PFSK-1 (cell line): ENCODE measurements at regions not wholly inside any gene's neighbourhood (a gene's known extent, or its start where the extent isn't known, plus 50 kb on each side); places are given as distances from the start of the nearest gene placed in this dataset.

Source experiments
- FOXP2 ChIP-seq: optimal IDR thresholded peaks from 2 replicates; pipeline ENCODE3; 2011; ENCODE audit warnings: borderline replicate concordance, control low read depth, inconsistent platforms; ENCODE audit not compliant: insufficient read depth; ENCODE audit errors: extremely low read length, extremely low read depth
- POLR2AphosphoS5 ChIP-seq: IDR thresholded peaks from 2 replicates; pipeline ENCODE4 v1.6.1; 2012; ENCODE audit warnings: low read depth, mild to moderate bottlenecking, control low read depth, low read length, moderate library complexity
- SIN3A ChIP-seq: IDR thresholded peaks from 2 replicates; pipeline ENCODE4 v1.6.1; 2012; ENCODE audit warnings: mild to moderate bottlenecking, low read length, moderate library complexity, borderline replicate concordance; ENCODE audit not compliant: insufficient read depth
- TAF1 ChIP-seq: IDR thresholded peaks from 2 replicates; pipeline ENCODE4 v1.6.1; 2012; ENCODE audit warnings: low read length, control low read depth, borderline replicate concordance; ENCODE audit not compliant: insufficient read depth
- TF ChIP-seq, protein P1 (sequence below), 2 experiments: IDR thresholded peaks; 2 replicates each; pipeline versions ENCODE4 v1.6.1 to v1.8.0; 2011 to 2012; ENCODE audit warnings: low read depth in 2 of 2, low read length in 2 of 2, control low read depth in 1 of 2, inconsistent platforms in 1 of 2, mild to moderate bottlenecking in 1 of 2, moderate library complexity in 1 of 2; ENCODE audit not compliant: insufficient read depth in 1 of 2

DNA sequence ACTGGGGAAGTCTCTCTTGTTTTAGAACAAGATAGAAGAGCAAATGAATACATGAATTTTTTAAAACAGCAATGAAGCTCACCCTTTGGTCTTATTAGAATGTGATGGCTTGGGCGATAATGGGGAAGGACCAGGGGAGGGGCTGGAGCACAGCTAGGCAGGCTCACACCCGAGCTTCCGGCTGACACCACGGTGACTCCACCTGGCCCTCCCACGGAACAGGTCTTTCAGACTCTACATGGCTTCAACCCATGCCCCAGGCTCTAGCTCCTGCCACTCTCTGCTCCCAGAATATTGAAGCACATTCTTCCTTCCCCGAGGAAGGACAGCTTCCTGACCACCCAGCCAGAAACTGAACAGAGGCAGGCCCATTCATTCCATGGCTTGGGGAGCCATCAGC, 127.5 kb upstream of the AGAP1 start:
- TF ChIP-seq TAF1 = no peak
- no peak for TF ChIP-seq FOXP2
- TF ChIP-seq SIN3A = no peak
- TF ChIP-seq, protein P1, sequence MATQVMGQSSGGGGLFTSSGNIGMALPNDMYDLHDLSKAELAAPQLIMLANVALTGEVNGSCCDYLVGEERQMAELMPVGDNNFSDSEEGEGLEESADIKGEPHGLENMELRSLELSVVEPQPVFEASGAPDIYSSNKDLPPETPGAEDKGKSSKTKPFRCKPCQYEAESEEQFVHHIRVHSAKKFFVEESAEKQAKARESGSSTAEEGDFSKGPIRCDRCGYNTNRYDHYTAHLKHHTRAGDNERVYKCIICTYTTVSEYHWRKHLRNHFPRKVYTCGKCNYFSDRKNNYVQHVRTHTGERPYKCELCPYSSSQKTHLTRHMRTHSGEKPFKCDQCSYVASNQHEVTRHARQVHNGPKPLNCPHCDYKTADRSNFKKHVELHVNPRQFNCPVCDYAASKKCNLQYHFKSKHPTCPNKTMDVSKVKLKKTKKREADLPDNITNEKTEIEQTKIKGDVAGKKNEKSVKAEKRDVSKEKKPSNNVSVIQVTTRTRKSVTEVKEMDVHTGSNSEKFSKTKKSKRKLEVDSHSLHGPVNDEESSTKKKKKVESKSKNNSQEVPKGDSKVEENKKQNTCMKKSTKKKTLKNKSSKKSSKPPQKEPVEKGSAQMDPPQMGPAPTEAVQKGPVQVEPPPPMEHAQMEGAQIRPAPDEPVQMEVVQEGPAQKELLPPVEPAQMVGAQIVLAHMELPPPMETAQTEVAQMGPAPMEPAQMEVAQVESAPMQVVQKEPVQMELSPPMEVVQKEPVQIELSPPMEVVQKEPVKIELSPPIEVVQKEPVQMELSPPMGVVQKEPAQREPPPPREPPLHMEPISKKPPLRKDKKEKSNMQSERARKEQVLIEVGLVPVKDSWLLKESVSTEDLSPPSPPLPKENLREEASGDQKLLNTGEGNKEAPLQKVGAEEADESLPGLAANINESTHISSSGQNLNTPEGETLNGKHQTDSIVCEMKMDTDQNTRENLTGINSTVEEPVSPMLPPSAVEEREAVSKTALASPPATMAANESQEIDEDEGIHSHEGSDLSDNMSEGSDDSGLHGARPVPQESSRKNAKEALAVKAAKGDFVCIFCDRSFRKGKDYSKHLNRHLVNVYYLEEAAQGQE (IDR thresholded peaks at IDR 0.05; ENCODE audit: insufficient read depth in 1 of 2, low read depth in 2 of 2, low read length in 2 of 2) = no peak
- no peak for TF ChIP-seq POLR2AphosphoS5

DNA sequence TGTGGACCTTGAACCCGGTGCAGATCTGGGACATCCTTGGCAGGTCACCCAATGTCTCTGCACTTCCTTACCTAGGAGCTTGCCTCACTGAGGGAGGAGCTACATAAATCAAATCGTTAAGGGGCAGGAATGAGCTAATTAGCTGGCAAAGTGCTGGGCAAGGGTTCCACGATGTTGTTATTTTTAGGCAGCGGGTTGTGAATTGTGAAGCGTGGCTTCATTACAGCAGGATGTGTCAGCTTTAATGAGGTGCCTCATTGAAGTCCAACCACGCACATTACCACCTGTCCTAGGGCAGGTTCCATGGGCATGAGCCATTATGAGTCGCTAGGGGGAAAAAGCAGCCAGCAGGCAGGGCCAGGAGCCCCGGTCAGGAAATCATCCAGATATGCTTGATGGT, 127.0 kb upstream of the AGAP1 start:
- TF ChIP-seq TAF1 (no peak), SIN3A (no peak), POLR2AphosphoS5 (no peak), FOXP2 (no peak)
- TF ChIP-seq, protein P1 (IDR thresholded peaks at IDR 0.05; ENCODE audit: insufficient read depth in 1 of 2, low read depth in 2 of 2, low read length in 2 of 2) = no peak

DNA sequence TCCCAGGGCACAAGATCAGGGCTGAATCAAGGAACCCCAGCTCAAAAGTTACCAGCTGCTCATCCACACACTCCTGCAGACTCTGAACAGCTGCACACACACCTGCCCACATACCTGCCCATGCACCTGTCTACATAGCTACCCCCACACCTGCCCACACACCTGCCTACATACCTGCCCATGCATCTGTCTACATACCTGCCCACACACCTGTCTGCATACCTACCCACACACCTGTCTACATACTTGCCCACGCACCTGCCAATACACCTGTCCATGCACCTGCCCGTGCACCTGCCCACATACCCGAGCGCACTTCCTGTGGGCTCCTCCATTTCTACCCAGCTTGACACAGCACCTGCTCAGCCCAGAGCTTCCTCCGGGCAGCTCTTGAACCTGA, 122.8 kb upstream of the AGAP1 start:
- TF ChIP-seq, protein P1 (IDR thresholded peaks at IDR 0.05; ENCODE audit: insufficient read depth in 1 of 2, low read depth in 2 of 2, low read length in 2 of 2) = no peak
- no peak for TF ChIP-seq SIN3A
- TF ChIP-seq POLR2AphosphoS5 = no peak
- no peak for TF ChIP-seq FOXP2
- no peak for TF ChIP-seq TAF1

DNA sequence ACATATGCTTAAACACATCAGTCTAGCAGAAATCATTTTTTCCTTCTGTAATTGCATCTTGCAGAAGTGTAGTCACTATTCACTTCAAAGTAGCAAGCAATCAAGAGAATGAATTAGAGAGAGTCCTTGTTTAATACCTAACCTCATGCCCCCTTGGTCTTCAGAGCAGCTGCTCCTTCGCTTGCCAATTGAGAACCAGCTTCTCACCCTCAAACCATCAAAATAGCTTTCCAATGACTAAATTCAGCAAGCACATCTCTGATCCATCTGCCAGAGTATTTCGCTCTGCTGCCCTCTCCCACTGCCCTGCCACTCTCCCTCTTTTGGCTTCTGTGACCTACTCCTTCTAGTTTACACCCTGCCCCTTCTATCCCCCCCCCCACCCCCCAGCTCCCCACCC, 120.7 kb upstream of the AGAP1 start:
- TF ChIP-seq POLR2AphosphoS5 (no peak), TAF1 (no peak), FOXP2 (no peak), SIN3A (no peak)
- TF ChIP-seq, protein P1 (IDR thresholded peaks at IDR 0.05; ENCODE audit: insufficient read depth in 1 of 2, low read depth in 2 of 2, low read length in 2 of 2) = no peak

DNA sequence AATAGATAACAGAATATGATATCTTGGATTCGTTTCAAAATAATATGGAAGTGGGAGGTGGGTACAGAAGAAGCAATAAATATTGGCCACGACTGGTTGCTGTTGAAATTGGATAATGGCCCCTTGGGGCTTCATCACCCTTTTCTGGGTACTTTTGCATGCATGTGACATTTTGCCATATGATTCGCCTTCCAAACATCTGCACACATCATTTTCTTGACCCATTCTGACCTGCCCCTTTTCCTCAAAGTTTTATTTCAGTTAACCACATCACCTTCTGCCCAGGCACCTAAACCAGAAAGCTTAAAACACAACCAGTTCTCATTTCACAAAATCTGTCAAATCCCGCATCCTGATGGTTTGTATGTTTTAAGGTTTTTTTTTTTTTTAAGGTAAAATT, 116.7 kb upstream of the AGAP1 start:
- TF ChIP-seq, protein P1 (IDR thresholded peaks at IDR 0.05; ENCODE audit: insufficient read depth in 1 of 2, low read depth in 2 of 2, low read length in 2 of 2) = no peak
- no peak for TF ChIP-seq POLR2AphosphoS5
- TF ChIP-seq SIN3A = no peak
- no peak for TF ChIP-seq TAF1
- no peak for TF ChIP-seq FOXP2
